NCI-H460 (cell line): ENCODE measurements at regions not wholly inside any gene's neighbourhood (a gene's known extent, or its start where the extent isn't known, plus 50 kb on each side); places are given as distances from the start of the nearest gene placed in this dataset.
A peak's percentile ranks its signal among the peaks of the same experiment; 100 is the strongest.

ENCODE experiments used
- DNase-seq: peaks from one replicate; pipeline ENCODE4 v3.0.0-alpha.2; 2016; ENCODE audit warnings: low read depth; ENCODE audit errors: extremely low read depth

DNA sequence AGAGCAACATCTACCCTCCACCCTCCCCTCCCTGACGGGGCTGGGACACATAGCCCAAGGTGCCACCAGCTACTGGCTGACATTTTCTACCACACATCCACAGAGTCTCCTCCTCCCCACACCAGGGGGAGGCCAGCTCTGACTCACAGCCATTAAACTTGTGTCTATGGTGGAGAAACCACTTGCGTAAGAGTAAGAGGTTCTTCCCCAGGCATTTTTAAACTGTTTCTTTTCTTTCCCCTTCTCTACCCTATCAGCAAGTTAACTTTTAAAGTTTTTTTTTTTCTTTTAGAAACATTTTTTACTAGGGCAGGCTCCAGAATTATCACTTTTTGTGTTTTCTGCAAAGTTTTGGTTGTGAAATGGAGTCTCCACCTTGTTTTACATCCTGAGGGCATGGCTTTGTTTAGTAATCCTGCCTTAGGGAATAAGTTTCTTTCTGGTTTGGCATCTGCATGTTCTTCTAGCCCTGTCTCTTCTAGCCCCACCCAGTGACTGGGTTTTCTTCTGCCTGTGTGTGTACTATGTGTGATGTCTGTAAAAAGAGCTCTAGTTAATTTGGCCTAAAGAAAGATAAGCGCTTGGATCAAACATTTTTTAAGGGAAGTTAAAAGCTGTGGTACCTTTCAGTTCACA lies 148.8 kb upstream of the GADL1 start:
- DNase-seq: no peak

DNA sequence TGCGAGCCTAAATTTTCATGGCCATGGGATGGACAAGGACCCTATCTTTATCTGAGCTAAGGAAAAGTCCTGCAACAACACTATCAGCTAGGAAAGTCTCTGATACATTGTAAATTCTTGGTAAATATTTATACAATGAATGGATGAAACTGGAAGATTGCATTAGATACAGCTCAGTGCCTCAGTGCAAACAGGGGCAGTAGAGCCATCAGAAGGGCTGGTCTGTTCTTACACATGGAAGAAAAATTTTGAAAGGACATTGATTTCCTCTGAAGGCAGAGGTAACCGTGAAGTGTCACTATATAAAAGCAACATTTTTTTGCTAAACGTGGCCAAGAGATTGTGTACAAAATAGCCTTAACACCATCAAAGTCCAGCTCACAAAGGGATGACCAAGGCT lies 153.2 kb upstream of the GADL1 start:
- DNase-seq: no peak

DNA sequence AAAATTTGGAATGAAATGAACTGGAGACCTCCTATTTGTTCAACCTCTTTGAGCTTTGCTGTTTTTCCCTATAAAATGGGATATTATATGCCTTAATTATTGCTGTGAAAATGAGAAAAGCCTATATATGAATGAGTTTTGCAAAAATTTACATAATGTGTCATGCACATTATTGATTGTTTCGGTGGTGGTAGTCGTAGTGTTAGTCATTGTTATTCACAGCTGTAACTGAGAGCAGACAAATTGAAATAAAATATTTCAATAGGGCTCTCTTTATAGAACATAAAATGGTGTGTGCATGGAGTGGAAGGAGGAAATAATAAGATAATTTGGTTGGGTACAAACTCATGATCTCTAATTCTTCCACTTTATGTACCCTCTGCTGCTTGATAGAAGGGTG lies 153.7 kb upstream of the GADL1 start:
- no peak for DNase-seq

DNA sequence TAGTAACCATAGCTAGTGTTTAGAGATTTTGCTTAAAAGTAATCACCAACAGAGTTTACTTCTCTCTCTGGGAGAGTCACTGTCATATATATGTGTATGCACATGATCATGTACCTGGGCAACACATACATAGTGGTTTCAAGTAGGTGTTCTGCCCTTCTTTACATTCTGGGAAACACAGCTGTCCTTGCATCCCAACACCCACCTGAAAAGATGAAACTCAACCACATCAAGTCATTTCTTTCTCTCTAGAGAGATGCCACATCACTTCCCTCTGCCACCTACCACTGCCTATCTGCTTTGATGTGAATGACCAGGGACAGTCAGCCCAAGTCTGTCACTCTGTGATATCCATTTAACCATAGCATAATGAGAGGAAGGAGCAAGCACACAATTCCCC lies 155.8 kb upstream of the GADL1 start:
- DNase-seq: no peak

DNA sequence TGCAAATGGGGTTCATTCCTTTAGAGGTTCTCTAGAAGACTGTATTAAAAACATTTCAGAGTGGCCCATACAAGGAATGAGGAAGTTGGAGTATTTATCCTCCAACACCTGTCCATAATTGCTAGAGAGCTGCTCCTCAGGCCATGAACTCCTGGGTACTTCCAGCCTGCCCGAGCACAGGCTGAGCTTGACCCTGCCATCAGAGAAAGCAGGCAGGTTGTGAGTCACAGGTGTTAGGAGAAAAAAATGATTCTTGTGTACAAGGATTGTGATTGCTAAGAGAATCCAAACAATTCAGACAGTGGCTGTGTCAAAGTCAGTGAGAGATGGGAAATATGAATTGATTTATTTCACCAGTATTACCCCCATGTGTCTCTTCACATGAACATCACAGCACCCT lies 156.8 kb upstream of the GADL1 start:
- no peak for DNase-seq

DNA sequence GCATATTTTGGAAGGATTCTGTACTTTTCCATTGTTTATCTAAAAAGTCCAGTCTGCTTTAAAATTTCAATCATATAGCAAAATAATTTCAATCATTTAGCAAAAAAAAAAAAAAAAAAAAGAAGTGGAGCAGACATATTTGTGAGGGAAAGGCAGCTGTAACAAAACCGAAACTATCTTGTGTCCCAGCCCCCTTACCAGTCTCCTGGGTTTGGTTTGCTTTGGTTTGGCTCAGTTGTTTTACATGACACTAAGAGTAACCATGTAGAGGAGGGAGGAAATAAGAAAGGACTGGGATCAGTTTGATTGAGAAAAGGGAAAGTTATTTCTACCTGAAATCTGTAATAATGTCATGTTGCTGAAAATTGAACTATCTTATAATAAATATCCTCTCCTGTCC lies 158.8 kb upstream of the GADL1 start:
- DNase-seq: no peak

DNA sequence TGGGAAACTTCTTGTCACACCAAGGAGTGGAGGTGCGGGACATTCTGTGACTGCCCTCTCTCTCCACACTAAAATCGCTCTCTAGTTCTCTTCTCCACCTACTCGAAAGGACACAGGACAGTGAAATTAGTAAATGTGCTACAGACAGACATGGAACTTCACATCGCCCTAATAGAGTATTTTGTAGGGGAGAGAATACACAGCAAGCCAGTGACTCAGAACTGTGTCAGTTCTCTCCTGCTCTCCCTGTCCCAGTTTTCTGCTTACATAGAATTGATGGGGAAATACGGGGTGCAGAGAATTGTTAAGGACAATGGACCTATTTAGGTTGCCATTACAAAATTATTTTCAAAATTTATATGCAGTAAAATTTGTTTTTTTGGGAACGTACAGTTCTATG lies 159.6 kb upstream of the GADL1 start:
- DNase-seq: no peak

DNA sequence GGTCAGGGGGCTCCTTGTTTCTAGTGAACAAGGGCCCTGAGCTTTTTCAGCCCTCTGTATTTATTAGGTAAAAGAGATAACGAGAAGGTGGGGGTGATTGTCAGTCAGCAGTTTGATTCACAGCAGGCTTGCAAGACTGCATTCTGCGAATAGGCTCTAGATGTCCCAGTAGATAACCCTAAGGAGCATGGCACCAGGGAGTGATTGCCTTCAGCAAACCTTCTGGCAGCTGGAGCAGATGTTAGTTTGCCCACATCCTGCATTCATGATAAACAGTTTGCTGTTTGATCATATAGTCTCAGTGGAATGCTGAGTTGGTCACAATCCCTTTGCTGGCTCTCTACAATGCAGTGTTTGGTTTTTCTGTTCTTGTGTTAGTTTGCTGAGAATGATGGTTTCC lies 161.3 kb upstream of the GADL1 start:
- no peak for DNase-seq

DNA sequence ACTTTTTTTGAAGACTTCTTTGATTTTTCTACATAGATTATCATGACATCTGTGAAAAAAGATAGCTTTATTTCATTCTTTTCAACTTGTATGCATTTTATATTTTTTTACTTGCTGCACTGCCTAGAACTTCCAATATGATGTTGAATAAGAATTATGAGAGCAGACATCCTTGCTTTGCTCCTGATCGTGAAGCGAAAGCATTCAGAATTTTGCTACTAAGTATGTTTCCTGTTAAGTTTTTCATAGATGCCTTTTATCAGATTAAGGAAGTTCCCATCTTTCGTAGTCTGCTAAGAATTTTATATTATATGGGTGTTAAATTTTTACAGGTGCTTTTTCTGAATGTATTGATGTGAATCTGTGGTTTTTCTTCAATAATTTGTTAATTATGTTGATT lies 163.4 kb upstream of the GADL1 start:
- no peak for DNase-seq

DNA sequence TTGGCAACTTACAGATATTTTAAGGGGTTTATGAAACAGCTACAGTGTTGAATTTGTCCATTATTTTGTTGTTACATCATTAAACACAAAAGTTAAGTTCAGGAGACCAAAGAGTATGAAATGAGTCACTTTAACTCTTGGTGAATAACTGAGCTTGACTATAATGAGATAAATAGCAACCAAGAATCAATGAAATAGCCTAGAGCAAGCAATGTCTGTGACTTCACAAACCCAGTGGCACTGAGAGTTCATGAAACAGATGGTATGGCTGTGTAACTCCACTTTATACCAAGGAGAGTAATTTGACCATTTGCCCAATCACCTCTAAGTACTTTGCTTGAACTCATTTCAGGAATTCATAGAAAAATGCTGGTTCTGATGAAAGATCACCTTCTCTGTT lies 169.6 kb upstream of the GADL1 start:
- no peak for DNase-seq

DNA sequence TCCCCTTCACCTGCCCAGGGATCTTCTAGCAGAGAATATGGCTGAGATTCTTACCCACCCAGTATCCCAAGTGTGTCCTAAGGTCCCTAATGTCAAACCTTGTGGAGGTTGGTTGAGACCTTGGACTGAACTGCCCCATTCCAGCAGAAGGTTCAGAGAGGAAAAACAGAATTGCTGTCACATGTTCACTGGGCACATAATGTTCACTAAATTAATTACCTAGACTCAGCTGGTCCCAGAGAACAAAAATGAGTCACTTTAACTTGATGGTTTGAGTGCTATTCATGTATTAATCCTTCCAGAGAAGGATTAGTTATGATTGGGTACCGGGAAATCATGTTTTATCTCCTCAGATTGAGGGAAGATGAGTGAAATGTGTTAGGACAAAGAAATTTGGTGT lies 171.3 kb upstream of the GADL1 start:
- DNase-seq: no peak

DNA sequence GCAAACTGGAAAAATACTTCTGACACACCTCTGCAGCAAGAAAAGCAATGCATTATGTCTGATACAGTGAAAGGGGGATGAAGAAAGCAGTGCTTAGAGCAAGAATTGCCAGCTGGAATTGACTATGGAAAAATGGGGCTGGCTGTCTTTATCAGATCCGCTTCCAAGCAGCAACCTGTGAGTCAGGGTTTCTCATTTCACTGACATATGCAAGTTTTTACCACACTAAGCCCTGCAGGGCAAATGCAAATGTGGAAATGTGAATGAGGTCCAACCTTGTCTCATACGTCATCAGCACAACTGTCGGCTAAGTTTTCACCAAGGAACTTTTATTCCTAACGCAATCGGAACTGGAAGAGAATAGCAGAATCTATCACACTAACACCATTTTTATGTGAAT lies 172.5 kb upstream of the GADL1 start:
- DNase-seq: peak; percentile 33

DNA sequence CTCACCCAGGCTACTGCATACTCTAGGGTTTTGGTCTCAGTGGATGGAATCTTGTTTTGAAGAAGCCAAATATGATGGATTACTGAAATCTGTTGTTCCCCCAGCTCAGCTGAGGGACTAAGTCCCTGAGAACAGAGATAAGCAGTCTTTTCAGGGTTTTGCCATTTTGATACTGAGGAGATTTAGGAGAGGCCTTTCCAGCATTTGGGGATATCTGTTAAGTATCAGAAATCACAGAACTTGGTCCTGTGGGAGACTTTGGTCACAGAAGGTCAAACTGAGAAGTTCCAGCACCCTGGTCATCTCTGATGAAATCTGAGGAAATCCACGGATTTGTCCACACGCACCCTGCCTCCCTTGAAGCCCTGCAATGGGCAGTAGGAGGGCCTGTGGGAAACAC lies 181.0 kb upstream of the GADL1 start:
- DNase-seq: no peak

DNA sequence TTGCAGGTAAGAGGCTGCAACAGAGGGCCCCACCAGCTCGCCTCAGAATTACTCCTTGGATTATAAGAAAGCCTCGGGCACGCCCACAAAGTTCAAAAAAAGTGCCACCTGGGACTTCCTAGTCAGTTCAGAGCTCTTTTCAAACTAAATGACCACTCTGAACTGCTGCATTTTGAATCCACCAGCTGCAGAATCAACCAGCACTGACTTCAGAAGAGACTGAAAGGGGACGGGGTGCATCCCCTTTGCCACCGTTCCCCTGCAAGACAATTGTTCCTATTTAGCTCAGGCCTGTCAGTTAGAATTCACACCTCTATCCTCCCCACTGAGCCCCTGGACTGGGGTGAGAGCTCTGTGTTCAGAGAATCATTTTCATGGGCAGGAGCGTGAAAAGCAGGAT lies 181.4 kb upstream of the GADL1 start:
- DNase-seq: no peak

DNA sequence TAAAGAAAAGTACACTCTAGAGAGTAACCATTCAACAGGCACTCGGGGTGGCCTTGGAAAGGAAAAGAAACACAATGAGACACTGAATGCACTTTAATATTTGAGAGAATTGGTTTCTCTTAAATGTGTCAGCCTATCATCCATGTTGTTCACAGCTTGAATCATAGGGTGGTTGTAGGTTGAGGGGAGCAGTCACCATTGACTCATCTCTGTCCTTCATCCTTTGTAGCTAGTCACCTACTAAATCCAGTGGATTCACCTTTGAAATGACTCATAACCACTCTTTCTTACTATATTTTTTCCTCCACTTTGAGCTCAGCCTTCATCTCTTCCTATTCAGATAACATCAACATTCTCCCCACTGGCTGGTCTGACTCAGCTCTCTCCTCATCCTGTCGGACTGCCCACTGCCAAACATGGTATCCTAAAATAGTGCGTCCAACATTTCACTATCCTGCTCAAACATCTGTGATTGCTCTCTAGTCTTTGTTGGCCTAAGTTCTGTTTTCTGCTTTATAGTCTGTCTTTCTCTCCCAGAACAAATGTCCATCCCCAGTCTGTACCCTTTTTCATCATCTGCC lies 182.7 kb upstream of the GADL1 start:
- DNase-seq: no peak

DNA sequence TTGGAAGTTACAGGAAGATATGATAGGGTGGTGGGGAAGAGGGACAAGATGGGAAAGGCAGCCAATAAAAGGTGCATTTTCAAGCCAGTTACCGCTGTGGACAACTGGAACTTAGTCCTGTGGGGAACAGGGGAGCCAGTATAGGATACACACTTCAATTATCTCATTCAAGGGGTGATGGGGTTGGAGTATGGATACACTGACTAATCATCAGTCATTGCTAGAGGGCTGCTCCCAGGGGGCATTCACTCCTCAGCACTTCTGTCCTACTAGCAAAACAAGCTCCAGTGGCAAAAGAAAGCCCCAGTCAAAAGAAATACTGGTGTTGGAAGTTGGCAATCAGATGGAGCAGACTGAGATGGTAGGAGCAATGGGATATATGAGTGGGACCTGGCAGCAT lies 183.4 kb upstream of the GADL1 start:
- no peak for DNase-seq

DNA sequence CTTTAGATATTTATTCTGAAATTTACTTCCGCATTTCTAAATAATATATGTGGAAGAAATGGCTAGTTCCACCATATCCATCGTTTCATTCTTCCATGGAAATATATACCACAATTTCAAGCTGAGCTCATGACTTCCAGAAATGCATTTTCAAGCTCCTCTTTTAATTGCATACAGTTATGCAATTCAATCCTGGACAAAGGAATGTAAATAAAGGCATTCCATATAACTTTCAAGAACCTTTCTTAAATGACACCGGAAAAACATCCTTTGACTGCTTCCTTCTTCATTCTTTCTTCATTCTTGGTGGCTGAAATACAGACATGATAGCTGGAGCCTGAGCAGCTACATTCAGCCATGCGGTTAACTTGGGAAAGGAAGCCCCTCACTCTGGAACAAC lies 185.2 kb upstream of the GADL1 start:
- no peak for DNase-seq

DNA sequence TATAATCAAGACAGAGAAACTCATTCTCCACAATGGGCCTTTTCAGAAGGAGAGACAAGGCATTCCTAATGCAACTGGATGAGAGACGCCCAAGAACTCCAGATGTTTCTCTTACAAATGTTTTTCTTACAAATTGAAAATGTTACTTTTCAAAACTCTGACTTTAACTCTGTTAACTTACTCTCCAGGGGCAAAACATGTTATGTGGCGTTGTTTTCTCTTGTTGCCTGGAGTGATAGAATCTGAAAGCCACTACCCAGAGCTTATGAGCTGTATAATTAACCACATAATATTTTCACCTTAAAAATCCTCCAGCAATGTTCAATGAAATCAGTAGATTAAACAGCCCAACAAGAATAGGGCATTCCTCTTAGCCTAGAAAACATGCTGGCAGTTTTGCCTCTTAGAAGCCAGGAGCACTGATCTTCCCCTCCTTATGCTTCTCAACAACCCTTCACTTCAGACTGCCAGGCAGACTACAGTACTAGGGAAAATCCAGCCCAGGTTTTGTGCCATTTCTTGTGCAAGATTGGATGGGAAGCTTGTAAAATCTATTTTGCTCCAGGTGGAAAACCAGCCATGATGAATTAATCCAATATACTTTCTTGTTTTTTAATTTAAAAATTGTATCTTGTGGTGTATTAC lies 186.7 kb upstream of the GADL1 start:
- no peak for DNase-seq

DNA sequence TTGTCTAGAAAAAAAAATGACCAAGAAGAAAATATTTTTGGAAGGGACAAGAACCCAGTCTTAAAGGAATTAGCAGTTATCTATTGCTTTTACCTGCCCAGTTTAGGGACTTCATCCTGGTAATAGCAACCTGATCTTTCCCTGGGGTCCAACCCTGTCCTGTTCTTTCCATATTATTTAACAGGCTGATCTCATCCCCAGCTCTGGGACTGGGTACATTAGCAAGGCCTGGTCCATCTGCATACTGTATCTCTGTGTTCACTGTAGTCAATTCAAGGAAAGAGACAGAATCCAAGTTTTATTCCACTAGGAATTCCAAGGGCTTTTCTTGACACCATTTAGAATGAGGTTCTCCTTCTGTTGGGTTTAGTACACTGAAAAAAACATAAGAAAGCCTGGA lies 191.7 kb upstream of the GADL1 start:
- DNase-seq: no peak

DNA sequence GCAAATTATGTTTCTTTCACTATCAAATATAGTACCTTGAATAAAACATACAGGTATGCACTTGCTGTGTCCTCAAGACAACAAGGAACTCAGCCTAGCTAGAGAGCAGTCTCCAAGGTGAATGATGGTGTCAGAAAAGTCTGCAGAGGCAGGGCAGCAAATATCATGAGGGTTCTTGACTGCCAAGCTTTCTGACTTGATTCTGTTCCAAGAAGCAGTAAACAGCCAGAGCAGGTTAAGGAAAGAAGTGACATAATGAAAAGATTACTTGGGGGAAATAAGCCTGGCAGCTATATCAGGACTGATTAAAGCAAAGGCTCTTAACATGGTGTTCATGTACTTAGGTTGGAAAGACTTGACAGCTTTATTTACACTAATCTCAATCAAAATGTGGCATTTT lies 192.2 kb upstream of the GADL1 start:
- no peak for DNase-seq

DNA sequence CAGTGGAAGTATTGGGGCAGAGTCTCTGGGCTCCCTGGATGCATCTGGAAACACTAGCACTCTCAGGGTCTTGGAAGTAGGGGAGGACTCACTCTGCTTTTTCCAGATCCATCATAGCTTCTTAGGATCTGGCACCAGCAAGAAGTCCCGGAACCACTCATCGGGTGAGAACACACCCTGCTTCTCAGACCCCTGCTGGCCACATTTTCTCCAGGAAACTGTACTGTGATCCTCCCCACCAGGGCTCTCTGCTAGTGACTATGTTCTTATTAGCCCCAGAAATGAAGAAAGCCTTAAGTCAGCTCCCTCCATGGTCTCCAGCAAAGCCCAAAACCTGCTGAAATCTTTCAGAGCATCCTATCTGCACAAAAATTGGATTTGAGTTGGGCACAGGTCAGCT lies 197.3 kb upstream of the GADL1 start:
- DNase-seq: no peak

DNA sequence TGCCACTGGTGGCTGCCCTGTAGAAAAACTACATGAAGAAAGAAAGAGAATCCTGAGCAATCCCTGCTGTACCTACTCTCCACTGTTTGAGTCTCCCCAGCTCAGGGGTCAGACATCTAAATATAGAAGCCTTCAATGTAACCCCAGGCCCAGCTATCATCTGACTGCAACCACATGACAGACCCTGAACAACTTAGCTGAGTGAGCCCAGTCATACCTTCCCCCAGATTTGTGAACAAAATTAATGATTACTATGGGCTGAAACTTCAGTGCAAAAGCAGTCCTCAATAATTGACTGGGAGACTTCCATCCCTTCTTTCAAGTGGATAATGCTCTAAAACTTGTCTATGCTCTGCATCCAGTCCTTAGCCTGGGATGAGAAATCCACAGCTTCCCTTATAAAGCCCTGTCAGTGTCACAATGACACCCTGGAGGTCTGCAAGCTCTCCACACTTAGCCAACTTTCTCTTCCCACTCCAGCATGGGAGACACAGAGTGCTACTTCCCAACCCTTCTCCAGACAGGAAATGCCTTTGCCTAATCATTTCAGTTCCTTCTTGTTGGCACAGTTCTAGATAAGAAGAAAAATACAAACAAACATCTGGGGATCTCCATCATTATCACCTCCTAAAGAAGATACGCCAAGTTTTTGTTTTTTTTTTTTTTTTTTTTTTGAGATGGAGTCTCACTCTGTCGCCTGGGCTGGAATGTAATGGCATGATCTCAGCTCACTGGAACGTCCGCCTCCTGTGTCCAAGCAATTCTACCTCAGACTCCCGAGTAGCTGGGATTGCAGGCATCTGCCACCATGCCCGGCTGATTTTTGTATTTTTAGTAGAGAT lies 198.5 kb upstream of the GADL1 start:
- DNase-seq: no peak
